ENCODE measurements at regions not wholly inside any gene's neighbourhood (a gene's known extent, or its start where the extent isn't known, plus 50 kb on each side); places are given as distances from the start of the nearest gene placed in this dataset.

GRCh38 chr17:72485596-72485995 is 364.8 kb downstream of the SOX9 start:
- H3K4me1 ChIP-seq (ENCODE audit: control insufficient read depth in 4 of 4, insufficient read depth in 4 of 4, low read length in 3 of 4) = no peaks in the 10 kb centered on the region
- no peak overlapping the region for H3K9ac ChIP-seq (ENCODE audit: low read depth in 1 of 2, low read length in 2 of 2)
- no peak for DNase-seq (ENCODE audit: low spot score)
- no peak overlapping the region for H3K4me3 ChIP-seq (ENCODE audit: low read depth in 1 of 3, low read length in 3 of 3)
- H3K36me3 ChIP-seq (ENCODE audit: control insufficient read depth in 4 of 4, insufficient read depth in 3 of 4, low read depth in 1 of 4, low read length in 3 of 4) = no peaks in the 10 kb centered on the region
- H3K27me3 ChIP-seq (ENCODE audit: control insufficient read depth in 4 of 4, insufficient read depth in 4 of 4, low read length in 3 of 4) = peaks cover 0 to 10% (median 0%) of the 10 kb centered on the region in 4 donors
- H3K9me3 ChIP-seq (ENCODE audit: control insufficient read depth in 4 of 4, low read length in 3 of 4) = peaks cover 0 to 3% (median 3%) of the 10 kb centered on the region in 4 donors
- H3K27ac ChIP-seq (ENCODE audit: low read depth in 1 of 2, low read length in 2 of 2) = no peak overlapping the region
- 74% methylated on average over 4 of the region's 4 CpGs for WGBS
- TF ChIP-seq RXRA (IDR thresholded peaks at IDR 0.05) = no peak
- no peak for TF ChIP-seq GABPA (IDR thresholded peaks at IDR 0.05 in 1 of 2, conservative IDR thresholded peaks at IDR 0.05 in 1 of 2)
- no peak for TF ChIP-seq ZBTB33 (IDR thresholded peaks at IDR 0.05)
- TF ChIP-seq FOXA2 (IDR thresholded peaks at IDR 0.05) = no peak
- no peak for TF ChIP-seq CTCF (IDR thresholded peaks at IDR 0.05; ENCODE audit: low read depth, low read length, missing input control)
- TF ChIP-seq YY1 (IDR thresholded peaks at IDR 0.05) = no peak
- TF ChIP-seq EGR1 (IDR thresholded peaks at IDR 0.05; ENCODE audit: low read depth in 2 of 2) = no peak
- no peak for TF ChIP-seq TAF1 (conservative IDR thresholded peaks at IDR 0.05)
- TF ChIP-seq FOXA1 (IDR thresholded peaks at IDR 0.05) = no peak
- no peak for TF ChIP-seq JUND (IDR thresholded peaks at IDR 0.05)
- TF ChIP-seq HNF4A (conservative IDR thresholded peaks at IDR 0.05) = no peak
- no peak for TF ChIP-seq HNF4G (IDR thresholded peaks at IDR 0.05)
- no peak for TF ChIP-seq MAX (IDR thresholded peaks at IDR 0.05)

- no peak for TF ChIP-seq SP1 (IDR thresholded peaks at IDR 0.05)
- TF ChIP-seq HNF4G (IDR thresholded peaks at IDR 0.05) = no peak
- no peak for TF ChIP-seq TAF1 (conservative IDR thresholded peaks at IDR 0.05)
- TF ChIP-seq ATF3 (IDR thresholded peaks at IDR 0.05) = no peak
- no peak for TF ChIP-seq CTCF (IDR thresholded peaks at IDR 0.05; ENCODE audit: low read depth, low read length, missing input control)
- no peak for TF ChIP-seq HNF4A (conservative IDR thresholded peaks at IDR 0.05)
- no peak for TF ChIP-seq RAD21 (IDR thresholded peaks at IDR 0.05)
- no peak for TF ChIP-seq REST (IDR thresholded peaks at IDR 0.05)
- no peak for TF ChIP-seq JUND (IDR thresholded peaks at IDR 0.05)
- Histone ChIP-seq H3K4me3 (ENCODE audit: low read depth in 1 of 3, low read length in 3 of 3) (no peak overlapping the region), H3K9me3 (ENCODE audit: control insufficient read depth in 4 of 4, low read length in 3 of 4) (peaks cover 4 to 9% (median 5%) of the 10 kb centered on the region in 4 donors), H3K36me3 (ENCODE audit: control insufficient read depth in 4 of 4, insufficient read depth in 3 of 4, low read depth in 1 of 4, low read length in 3 of 4) (no peaks in the 10 kb centered on the region), H3K9ac (ENCODE audit: low read depth in 1 of 2, low read length in 2 of 2) (no peak overlapping the region), H3K27ac (ENCODE audit: low read depth in 1 of 2, low read length in 2 of 2) (no peak overlapping the region), H3K4me1 (ENCODE audit: control insufficient read depth in 4 of 4, insufficient read depth in 4 of 4, low read length in 3 of 4) (no peaks in the 10 kb centered on the region), H3K27me3 (ENCODE audit: control insufficient read depth in 4 of 4, insufficient read depth in 4 of 4, low read length in 3 of 4) (peaks cover 0 to 10% (median 0%) of the 10 kb centered on the region in 4 donors)
- no peak for DNase-seq (ENCODE audit: low spot score)
Observed at GRCh38 chr17:72486806-72487205, 366.0 kb downstream of the SOX9 start.

All from liver (tissue), 8 donors.